ENCODE measurements at regions not wholly inside any gene's neighbourhood (a gene's known extent, or its start where the extent isn't known, plus 50 kb on each side); places are given as distances from the start of the nearest gene placed in this dataset.

DNA sequence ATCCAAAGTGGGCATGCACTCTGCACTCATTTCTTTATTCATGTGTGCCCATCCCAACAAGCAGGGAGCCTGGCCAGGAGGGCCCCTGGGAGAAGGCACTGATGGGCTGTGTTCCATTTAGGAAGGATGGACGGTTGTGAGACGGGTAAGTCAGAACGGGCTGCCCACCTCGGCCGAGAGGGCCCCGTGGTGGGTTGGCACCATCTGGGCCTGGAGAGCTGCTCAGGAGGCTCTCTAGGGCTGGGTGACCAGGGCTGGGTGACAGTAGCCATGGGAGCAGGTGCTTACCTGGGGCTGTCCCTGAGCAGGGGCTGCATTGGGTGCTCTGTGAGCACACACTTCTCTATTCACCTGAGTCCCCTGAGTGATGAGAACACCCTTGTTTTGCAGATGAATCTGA lies 129.3 kb upstream of the B3GAT1 start:
- DNase-seq: no peak

DNA sequence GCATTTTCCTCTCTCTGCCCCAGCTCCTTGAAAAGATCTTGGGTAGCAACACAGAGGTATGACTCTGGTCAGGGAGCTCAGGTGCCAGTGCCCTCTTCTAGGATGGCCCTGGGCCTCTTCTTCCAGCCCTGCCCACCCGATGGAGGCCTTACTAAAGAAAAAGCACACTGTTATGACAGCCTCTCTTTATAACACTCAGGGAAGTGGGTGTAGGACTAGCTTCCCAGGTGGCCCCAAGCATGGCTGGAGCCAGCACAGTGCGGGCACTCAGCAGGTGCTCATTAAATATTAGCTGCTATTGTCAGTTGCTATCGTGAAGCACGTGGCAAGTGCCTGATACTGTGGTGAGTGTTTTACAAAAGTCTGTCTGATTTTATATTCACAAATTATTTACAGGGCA lies 127.2 kb upstream of the B3GAT1 start:
- no peak for DNase-seq

DNA sequence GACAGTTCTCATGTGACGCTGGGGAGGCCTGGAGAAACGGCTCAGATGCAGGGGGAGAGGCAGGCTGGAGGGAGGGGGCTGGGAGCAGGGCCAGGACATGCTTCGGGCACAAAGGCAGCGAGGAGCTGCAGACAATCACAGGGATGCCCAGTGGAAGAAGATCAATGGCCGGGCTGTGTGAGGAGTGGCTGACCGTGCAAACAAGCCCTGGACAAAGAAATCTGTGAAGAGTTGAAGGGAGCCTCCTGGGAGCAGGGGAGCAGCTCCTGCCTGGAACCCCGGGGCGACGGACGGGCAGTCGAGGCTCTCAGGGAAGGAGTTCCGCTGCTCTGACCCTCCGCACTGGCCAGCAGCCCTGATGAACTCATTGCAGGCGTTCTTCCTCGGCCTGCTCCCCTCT lies 126.7 kb upstream of the B3GAT1 start:
- DNase-seq: no peak

DNA sequence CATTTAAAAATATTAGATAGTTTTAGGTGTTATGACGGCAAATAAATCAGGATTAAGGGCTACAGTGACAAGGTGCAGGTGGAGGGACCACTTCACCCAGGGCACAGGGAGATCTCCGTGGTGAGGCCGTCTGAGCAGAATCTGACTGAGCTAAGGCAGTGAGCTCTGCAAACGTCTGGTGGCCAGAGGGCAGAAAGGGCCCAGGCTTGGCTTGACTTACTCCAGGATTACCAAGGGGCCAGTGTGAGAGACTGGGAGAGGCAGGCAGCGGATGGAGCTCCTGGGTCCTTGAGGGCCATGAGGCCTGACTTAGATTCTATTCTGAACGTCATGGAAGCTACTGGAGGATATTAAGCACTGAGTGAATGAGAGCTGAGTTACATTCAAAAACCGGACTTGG lies 125.9 kb upstream of the B3GAT1 start:
- DNase-seq: no peak

DNA sequence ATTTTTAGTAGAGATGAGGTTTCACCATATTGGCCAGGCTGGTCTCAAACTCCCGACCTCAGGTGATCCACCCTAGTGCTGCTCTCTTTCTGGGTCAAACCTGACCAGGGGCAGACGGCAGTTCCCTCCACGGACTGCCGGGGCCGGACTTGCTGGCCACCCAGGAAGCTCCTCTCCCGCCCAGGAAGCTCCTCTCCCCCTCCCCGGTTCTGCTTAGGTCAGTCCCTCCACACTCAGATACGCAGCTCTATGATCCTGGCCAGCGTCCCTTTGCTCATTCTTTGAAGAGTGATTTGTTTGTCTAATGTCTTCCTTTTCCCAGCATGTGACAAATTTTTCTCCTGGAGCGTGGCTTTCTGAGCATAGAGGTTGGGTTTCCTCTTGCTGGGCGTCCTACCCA lies 125.3 kb upstream of the B3GAT1 start:
- DNase-seq: no peak

DNA sequence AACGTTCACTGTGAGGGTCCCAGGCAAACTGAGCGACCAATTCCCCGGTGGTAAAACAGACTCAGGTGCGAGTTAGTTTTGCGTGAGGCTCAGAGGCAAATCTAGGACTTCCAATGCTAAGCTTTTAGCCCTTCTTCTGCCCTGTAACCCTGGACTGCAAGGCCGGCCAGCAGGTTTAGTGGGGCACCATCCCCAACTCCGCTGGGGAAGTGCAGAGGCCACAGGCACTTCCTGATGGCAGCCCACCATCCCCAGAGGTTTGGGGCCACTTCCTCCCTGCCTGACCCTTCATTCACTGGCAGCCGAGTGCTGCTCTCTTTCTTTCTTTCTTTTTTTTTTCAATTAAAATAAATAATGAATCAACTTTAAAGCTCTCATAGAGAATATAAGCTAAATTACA lies 124.6 kb upstream of the B3GAT1 start:
- DNase-seq: no peak

DNA sequence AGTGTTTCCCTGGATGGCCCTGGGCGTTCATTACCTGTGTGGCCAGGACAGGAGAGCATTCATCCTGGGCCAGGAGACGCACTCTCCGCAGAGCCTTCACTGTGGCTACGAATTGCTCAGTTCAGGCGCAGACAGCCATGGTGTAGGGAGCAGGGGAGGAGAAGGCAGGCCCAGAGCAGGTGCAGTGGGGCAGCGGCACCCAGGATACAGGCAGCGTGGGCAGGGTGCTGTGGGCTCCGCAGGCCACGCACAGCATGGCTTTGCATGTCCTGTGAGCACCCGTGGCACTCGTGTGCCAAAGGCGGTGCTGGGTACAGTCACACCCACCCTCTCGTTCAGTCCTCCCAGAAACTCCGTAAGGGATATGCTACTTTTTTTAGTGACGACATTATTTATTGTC lies 124.2 kb upstream of the B3GAT1 start:
- no peak for DNase-seq

DNA sequence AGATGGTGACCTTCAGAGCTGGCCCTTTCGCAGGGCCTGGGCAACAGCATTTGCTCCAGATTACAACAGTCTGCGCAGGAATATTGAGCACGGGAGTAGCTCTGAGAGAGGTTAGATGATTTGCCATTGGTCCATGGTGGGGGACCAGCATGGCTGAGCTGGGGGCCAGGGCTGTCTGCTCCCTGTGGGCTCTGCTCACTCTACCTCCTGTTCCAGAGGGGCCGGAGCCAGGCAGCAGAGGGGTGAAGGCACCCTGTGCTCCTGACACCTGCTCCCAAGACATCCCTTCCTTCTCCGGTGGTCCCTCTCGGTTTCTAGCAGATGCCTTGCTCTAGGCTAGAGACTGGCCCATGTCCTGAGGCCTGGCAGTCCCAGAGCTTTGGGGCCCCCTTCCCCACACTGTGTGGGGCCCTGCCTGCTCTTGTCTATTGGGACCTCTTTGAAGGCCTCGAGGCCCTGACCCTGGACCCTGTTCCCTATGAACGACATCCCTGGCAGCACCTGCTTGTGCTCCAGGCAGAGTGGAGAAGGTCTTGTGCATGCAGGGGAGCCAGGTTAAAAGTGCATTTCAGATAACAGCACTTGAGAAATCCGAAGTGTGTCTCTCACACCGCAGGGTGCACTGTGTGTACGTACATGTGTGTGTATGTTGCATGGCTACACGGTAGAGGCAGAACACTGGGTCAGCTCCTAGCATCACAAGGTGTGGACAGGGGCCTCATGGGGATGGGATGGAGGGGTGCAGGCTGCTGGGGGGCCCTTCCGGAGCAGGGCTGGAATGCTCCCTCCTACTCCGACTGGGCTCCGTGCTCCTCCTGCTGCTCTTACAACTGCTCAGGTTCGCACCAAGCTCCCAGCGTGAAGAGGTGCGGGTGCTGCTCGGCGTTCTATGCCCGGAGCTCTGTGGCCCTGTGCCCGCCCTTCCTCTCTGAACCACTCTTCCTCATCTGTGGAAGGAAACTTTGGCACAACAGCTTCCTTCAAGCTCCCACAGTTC lies 123.3 kb upstream of the B3GAT1 start:
- no peak for DNase-seq

DNA sequence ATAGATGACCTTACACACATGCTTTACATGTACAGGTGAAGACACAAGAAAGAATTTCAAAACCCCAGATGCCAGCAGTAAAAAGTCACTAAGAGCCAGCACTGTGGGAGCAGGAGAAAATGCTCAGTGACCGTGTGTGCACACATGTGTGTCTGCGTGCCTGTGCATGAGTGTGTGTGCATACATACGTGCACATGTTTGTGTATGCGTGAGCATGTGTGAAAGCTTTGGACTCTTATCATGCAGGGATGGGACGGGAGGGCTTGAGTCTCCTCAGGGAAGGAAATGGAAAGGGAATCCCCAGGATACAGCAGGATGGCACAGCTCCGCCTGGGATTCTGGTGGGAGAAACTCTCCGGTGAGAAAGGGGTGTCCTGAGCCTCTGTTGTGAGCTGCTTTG lies 121.5 kb upstream of the B3GAT1 start:
- DNase-seq: no peak

DNA sequence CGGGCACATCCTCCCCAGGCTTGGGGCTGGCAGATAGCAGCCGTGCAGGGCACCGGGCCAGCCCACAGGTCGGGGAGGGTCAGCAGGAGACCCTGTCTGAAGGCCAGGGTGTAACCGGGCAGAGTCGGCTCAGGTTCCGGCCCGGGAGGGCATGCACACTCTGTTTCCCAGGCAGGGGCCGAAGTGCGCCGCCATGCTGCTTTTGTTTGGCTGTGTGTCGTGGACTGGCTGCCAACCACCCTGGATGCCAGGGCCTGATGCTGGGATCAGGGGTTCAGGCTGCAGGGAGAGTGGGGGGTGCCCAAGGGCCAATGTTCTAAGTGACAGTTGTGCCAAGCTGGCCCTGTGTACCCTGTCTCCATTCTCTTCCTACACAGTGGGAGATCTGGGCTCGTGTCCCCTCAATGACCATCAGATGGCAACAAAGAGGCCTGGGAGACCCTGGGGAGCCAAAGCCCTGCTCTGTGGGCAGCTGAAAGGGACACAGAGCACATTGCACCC lies 120.9 kb upstream of the B3GAT1 start:
- DNase-seq: no peak

DNA sequence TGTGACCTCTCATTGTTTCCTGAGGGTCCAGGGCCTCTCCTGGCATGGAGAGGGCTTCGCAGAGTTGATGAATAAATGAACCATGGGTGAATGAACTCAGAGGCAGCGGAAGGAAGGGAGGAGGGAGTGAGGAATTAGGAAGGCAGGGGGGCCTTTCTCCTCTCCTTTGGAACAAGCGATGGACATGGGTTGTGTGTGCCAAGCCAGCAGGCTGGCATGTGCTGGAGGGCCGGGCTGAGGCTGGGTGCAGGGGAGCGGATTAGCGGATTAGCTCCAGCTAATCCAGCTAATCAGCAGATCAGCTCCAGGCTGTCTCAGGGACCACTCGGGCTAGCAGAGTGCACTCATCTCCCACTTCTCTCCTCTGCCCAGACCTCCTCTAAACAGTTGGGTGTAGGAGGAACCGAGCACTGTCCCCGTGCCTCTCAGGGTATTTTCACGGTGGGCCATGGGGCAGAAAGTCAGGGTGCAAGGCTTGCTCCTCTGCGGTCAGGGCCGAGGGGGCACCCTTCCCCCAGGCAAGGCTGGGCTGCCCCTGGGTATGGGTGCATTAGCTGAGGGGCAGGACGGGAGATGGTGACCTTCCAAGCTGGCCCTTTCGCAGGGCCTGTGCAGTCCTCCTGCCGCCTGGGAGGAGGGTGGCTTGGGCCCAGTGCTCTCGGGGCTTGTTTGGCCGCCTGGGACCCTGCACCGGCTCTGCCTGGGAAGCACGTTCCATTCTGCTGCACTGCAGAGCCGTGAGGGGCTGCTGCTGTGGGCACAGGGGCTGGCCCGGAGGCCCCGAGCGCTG lies 120.3 kb upstream of the B3GAT1 start:
- DNase-seq: no peak

DNA sequence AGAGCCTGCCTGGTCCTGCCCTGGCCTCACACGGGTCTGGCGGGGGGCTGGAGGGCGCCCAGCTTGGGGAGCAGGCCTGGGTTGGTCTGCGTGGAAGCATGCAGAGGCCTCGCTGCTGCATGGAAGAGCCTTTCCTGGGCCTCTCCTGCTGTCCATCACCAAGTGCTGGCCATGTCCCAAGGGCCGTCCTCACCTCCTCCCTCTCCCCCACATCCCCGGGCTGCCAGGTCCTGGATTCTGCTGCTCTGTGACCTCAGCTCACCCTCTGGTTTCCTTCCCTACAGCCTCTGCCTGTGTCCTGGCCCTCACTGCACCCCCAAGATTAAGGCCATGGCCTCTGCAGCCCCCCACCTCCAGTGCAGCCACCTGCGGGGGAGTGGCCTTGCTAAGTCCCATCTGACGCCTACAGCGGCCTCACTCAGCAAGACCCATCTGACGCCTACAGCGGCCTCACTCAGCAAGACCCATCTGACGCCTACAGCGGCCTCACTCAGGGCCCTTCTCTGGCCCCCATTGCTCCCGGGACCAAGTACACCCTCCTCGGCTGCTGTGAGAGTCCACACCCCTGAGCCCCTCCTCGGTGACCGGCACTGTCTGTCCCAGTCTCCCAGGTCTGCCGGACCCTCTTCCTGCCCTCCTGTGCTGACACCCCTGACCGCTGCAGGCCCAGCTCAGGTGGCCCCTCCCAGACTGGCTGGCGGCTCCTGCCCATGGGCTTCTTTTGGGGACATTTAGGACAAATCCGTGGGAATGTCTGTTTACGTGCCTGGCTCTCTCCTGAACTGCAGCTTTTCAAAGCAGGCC lies 119.5 kb upstream of the B3GAT1 start:
- no peak for DNase-seq

DNA sequence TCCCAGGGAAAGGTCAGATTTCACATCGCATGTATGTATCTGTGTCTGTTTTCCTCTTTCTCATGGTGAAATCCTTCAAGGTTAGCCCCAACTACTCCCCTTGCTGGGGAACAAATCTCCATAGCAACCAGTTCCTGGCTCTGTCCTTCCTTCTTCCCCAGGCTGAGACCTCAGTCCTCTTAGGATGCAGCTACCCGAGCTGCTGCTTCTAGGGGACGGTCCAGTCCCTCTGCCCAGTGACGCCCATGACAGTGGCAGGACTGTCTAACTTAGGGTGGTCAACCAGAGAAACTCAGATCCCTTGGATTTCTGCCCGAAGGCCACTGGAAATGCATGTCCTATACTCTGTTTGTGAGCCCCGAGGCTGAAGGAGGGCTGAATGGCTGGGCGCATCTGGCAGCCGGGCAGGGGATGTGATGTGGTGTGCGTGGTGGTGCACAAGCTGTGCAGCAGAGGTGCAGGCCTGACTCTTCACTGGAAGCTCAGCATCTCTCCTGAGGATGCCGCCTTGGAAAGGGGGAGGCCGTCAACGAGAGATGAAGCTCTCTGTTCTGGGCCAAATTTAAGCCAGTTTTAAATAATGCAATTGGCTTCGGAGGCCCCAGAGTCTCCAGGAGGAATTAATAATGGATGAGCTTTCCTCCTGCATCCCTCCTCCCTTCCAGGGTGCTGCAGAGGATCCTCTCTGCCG lies 118.7 kb upstream of the B3GAT1 start:
- DNase-seq: no peak

DNA sequence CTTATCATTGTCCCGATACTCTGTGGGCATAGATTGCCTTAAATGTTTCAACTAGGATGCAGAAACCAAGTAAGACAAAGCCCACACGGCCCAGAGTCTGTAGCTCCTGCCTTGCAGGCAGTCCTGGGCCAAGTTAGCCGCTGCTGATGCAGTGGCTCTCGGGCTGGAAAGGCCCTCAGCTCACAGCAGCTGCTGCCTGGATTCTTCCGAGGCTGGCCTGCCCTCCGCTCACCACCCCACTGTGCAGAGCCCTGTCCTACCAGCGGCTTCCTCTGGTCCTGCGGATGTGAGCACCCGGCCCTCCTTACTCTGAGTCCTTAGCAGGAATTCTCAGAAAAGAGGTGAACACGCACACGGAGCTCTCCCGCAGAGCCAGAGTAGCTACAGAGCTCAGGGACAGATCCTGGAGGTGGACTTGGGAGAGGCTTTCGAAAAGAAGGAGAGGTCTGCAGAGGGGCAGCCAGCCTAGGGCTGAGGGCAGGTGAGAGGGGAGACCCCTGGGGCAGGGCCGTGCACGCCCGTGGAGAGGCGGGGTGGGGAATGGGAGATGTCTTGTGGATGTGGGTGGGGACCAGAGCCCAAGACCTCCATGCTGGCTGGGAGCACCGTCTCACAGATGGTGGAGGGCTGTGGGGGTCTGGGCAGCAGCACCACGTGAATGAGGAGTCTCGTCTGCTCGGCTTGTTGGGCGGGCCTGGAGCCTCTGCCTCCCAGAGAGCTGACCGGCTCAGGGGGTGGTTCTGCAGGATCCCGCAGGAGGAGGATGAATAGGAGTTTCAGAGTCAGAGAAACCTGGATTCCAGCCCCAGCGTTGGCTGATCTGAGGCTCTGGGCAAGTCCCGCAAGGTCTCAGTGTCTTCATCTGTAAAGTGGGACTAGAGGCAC lies 117.4 kb upstream of the B3GAT1 start:
- no peak for DNase-seq

DNA sequence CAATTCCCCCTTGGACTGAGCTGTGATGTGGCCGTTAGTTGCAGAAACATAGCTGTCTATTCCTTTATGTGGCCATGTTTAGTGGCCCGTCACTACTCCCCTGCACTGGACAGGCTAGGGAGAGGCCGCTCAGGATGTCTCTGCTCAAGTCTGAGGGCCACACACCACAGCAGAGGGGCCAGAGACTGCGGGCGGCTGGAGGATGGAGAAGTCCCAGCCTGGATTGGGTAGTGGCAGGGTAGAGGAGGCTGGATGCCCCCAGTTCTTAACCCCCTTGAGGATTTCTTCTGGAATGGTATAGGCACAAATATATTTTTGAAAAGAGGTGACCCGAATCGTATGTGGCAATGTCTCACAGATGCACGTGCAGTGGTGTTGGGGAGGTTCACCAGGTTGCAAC lies 116.4 kb upstream of the B3GAT1 start:
- no peak for DNase-seq

DNA sequence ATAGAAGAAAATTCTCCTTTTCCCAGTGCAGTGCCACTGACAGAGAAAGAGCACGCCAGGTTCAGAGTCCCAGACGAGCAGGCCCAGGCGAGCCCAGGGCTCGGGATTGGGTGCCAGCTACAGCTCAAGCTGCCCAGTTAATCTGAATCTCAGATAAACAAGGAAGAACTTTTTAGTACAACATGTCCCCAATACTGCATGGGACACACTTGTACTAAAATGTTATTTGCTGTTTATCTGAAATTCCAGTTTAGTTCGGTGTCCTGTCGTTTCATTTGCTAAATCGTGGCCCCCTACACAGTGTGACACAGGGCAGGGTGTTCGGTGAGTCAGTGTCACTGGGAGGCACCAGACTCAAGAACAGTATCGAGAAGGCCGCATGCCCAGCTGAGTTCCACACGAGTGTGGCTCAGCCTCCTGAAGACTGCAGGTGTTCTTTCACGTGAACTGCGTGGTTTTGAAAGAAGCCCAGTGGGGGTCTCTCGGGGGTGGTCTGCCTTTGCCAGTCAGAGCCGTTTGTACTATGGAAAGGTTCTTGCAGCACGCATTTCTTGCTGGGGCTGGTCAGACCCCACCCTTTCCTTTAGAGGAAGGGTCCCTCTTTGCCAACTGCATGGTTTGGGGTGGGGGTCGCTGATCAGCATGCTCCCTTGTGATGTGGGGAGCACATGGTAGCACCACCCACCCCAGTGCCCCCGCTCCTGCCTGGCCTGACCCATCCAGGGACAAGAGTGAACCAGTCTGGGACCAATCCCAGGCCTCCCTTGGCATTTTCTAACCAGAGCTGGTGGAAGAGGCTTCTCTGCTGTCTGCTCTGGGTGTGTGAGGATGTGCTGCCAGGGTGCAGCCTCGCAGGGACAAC lies 115.6 kb upstream of the B3GAT1 start:
- DNase-seq: no peak

DNA sequence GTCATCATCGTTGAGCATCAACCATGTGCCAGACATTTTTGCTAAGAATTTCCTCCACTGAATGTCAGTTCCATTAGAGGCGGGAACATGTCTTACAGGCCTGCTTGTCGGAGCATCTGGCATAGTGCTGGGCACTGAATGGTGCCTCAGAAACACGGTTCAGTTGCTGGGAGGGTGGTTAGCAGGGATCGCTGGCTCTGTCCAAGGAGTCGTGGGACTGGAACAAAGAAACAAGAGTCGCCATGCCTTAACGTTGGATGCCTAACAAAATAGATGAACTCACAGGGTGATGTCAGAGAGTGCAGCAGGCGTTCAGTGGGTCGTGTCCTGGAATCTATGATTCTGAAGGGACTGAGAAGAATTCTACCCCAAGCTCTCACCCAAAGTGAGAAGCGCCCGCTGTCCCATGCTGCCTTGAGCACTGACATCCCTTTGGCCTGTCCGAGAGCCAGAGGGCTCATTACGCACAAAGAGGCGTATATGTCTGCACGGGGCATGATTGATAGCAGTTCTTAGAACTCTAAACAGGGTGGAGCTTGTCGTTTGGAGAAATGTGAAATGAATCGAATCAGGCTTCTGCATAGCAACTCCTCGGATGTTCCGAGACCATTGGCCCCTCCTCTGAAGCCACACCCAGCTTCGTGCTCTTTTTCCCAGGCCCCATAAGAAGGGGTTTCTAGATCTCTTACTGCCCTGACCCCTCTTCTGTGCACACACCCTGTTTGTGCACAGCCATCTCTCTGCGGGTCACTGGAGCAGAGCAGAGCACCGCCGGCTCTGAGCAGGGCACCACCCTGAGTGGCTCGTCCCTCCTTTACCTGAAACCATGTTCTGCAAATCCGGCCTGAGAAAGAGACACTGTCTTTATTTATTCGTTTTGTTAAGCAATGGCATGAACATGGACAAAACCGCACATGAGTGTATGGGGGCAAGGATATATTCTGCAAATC lies 113.1 kb upstream of the B3GAT1 start:
- no peak for DNase-seq

DNA sequence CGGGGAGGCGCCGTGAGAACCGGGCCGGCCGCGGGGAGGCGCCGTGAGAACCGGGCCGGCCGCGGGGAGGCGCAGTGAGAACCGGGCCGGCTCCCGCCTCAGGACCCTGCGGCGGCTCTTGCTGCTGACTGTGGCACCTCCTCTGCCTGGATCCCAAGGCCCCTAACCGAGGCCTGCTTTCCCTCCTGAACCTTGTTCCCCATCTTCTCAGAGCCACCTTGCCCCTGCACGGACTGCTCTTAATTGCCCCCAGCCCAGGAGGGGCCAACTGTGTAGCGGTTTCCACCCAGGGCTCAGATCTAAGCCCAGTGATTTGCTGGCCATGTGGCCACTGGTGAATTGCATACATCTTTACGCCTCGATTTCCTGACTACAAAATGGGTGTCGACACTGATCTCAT lies 112.2 kb upstream of the B3GAT1 start:
- no peak for DNase-seq

Data from central memory CD4-positive, alpha-beta T cell (primary cell).